ENCODE measurements at regions not wholly inside any gene's neighbourhood (a gene's known extent, or its start where the extent isn't known, plus 50 kb on each side); places are given as distances from the start of the nearest gene placed in this dataset.

- TF ChIP-seq CTCF (optimal IDR thresholded peaks at IDR 0.05 in 1 of 3, IDR thresholded peaks at IDR 0.05 in 1 of 3, conservative IDR thresholded peaks at IDR 0.05 in 1 of 3; ENCODE audit: extremely low read depth in 1 of 3, insufficient read depth in 2 of 3, low read length in 3 of 3) (no peak), EZH2 (IDR thresholded peaks at IDR 0.05; ENCODE audit: low read length) (no peak)
Observed at GRCh38 chr11:56885177-56885576, 103.5 kb upstream of the OR5AK2 start.

Measured in keratinocyte (primary cell).